Panc1 (cell line): ENCODE measurements at regions not wholly inside any gene's neighbourhood (a gene's known extent, or its start where the extent isn't known, plus 50 kb on each side); places are given as distances from the start of the nearest gene placed in this dataset.

Experiments used
- CTCF ChIP-seq: fragments of 450-650 bp; IDR thresholded peaks from 2 replicates; pipeline ENCODE4 v1.5.1; 2017; ENCODE audit warnings: mild to moderate bottlenecking
- POLR2AphosphoS5 ChIP-seq: IDR thresholded peaks from 2 replicates; pipeline ENCODE4 v1.6.1; 2012; ENCODE audit warnings: mild to moderate bottlenecking, low read depth, low read length, moderate library complexity

GRCh38 chr3:59540241-59540640, 490.4 kb upstream of the CFAP20DC start:
- TF ChIP-seq CTCF (no peak), POLR2AphosphoS5 (no peak)
